ENCODE measurements at regions not wholly inside any gene's neighbourhood (a gene's known extent, or its start where the extent isn't known, plus 50 kb on each side); places are given as distances from the start of the nearest gene placed in this dataset.

GRCh38 chr22:44650806-44651205 lies 51.2 kb upstream of the PRR5 start:
- Histone ChIP-seq H3K36me3 (ENCODE audit: control insufficient read depth in 1 of 2, insufficient read depth in 2 of 2, low read length in 1 of 2) (no peaks in the 10 kb centered on the region), H3K9me3 (ENCODE audit: control insufficient read depth, low read length) (no peaks in the 10 kb centered on the region), H3K4me3 (ENCODE audit: low read length in 2 of 2) (no peak overlapping the region), H3K27me3 (ENCODE audit: control insufficient read depth in 1 of 2, insufficient read depth in 2 of 2, low read length in 1 of 2) (no peaks in the 10 kb centered on the region), H3K4me1 (ENCODE audit: control insufficient read depth in 1 of 2, insufficient read depth in 2 of 2, low read length in 2 of 2) (no peaks in the 10 kb centered on the region), H3K27ac (ENCODE audit: low read depth in 1 of 2, low read length in 2 of 2) (no peak overlapping the region)
- intact Hi-C loops (cut with DNase I): no loop called here
- DNase-seq (no peak), ATAC-seq (ENCODE audit: low FRiP score) (no peak)
- 80 to 83% methylated on average over 2 of the region's 2 CpGs for WGBS, 2 donors

- no peak overlapping the region for H3K4me3 ChIP-seq (ENCODE audit: low read length in 2 of 2)
Measured at GRCh38 chr22:44648821-44649565, 53.0 kb upstream of the PRR5 start.

GRCh38 chr22:44648085-44648820 lies 53.8 kb upstream of the PRR5 start:
- H3K9me3 ChIP-seq (ENCODE audit: control insufficient read depth, low read length): no peaks in the 10 kb centered on the region
- no peaks in the 10 kb centered on the region for H3K27me3 ChIP-seq (ENCODE audit: control insufficient read depth in 1 of 2, insufficient read depth in 2 of 2, low read length in 1 of 2)
- ATAC-seq (ENCODE audit: low FRiP score): peak; percentile 33
- H3K4me3 ChIP-seq (ENCODE audit: low read length in 2 of 2): no peak overlapping the region
- WGBS, 2 donors: 72 to 80% methylated on average over 11 to 12 of the region's 12 CpGs
- peak in 1 of 2 donors; percentile 74 for DNase-seq
- no peaks in the 10 kb centered on the region for H3K4me1 ChIP-seq (ENCODE audit: control insufficient read depth in 1 of 2, insufficient read depth in 2 of 2, low read length in 2 of 2)
- H3K27ac ChIP-seq (ENCODE audit: low read depth in 1 of 2, low read length in 2 of 2): no peak overlapping the region
- intact Hi-C loops (cut with DNase I): no loop called here
- no peaks in the 10 kb centered on the region for H3K36me3 ChIP-seq (ENCODE audit: control insufficient read depth in 1 of 2, insufficient read depth in 2 of 2, low read length in 1 of 2)

More at GRCh38 chr22:44648821-44649565, 53.0 kb upstream of the PRR5 start:
- ATAC-seq (ENCODE audit: low FRiP score) (no peak), DNase-seq (peak in 1 of 2 donors; percentile 69)
- Histone ChIP-seq H3K27me3 (ENCODE audit: control insufficient read depth in 1 of 2, insufficient read depth in 2 of 2, low read length in 1 of 2) (no peaks in the 10 kb centered on the region), H3K27ac (ENCODE audit: low read depth in 1 of 2, low read length in 2 of 2) (no peak overlapping the region), H3K9me3 (ENCODE audit: control insufficient read depth, low read length) (no peaks in the 10 kb centered on the region), H3K36me3 (ENCODE audit: control insufficient read depth in 1 of 2, insufficient read depth in 2 of 2, low read length in 1 of 2) (no peaks in the 10 kb centered on the region), H3K4me1 (ENCODE audit: control insufficient read depth in 1 of 2, insufficient read depth in 2 of 2, low read length in 2 of 2) (no peaks in the 10 kb centered on the region)
- 71 to 81% methylated on average over 20 of the region's 20 CpGs for WGBS, 2 donors
- intact Hi-C loops (cut with DNase I): no loop called here

GRCh38 chr22:44647141-44647540 lies 54.9 kb upstream of the PRR5 start:
- Histone ChIP-seq H3K9me3 (ENCODE audit: control insufficient read depth, low read length) (no peaks in the 10 kb centered on the region), H3K27me3 (ENCODE audit: control insufficient read depth in 1 of 2, insufficient read depth in 2 of 2, low read length in 1 of 2) (no peaks in the 10 kb centered on the region), H3K4me1 (ENCODE audit: control insufficient read depth in 1 of 2, insufficient read depth in 2 of 2, low read length in 2 of 2) (no peaks in the 10 kb centered on the region), H3K4me3 (ENCODE audit: low read length in 2 of 2) (no peak overlapping the region), H3K27ac (ENCODE audit: low read depth in 1 of 2, low read length in 2 of 2) (no peak overlapping the region), H3K36me3 (ENCODE audit: control insufficient read depth in 1 of 2, insufficient read depth in 2 of 2, low read length in 1 of 2) (no peaks in the 10 kb centered on the region)
- no peak for ATAC-seq (ENCODE audit: low FRiP score)
- WGBS, 2 donors: 87% methylated on average over 7 of the region's 7 CpGs
- no peak for DNase-seq
- intact Hi-C loops (cut with DNase I): no loop called here

- DNase-seq (no peak), ATAC-seq (ENCODE audit: low FRiP score) (no peak)
- no peak overlapping the region for H3K27ac ChIP-seq (ENCODE audit: low read depth in 1 of 2, low read length in 2 of 2)
- no peak overlapping the region for H3K4me3 ChIP-seq (ENCODE audit: low read length in 2 of 2)
- H3K27me3 ChIP-seq (ENCODE audit: control insufficient read depth in 1 of 2, insufficient read depth in 2 of 2, low read length in 1 of 2): no peaks in the 10 kb centered on the region
- no peaks in the 10 kb centered on the region for H3K4me1 ChIP-seq (ENCODE audit: control insufficient read depth in 1 of 2, insufficient read depth in 2 of 2, low read length in 2 of 2)
- H3K36me3 ChIP-seq (ENCODE audit: control insufficient read depth in 1 of 2, insufficient read depth in 2 of 2, low read length in 1 of 2): no peaks in the 10 kb centered on the region
- H3K9me3 ChIP-seq (ENCODE audit: control insufficient read depth, low read length): no peaks in the 10 kb centered on the region
- WGBS, 2 donors: 68 to 74% methylated on average over 6 of the region's 6 CpGs
- intact Hi-C loops (cut with DNase I): no loop called here
Measured at GRCh38 chr22:44646668-44647067, 55.3 kb upstream of the PRR5 start.

GRCh38 chr22:44646141-44646540 lies 55.9 kb upstream of the PRR5 start:
- WGBS, 2 donors: 90 to 94% methylated on average over 13 of the region's 13 CpGs

GRCh38 chr22:44645531-44645930 lies 56.5 kb upstream of the PRR5 start:
- ATAC-seq (ENCODE audit: low FRiP score) (no peak), DNase-seq (no peak)
- intact Hi-C loops (cut with DNase I): no loop called here
- Histone ChIP-seq H3K27me3 (ENCODE audit: control insufficient read depth in 1 of 2, insufficient read depth in 2 of 2, low read length in 1 of 2) (no peaks in the 10 kb centered on the region), H3K27ac (ENCODE audit: low read depth in 1 of 2, low read length in 2 of 2) (no peak overlapping the region), H3K36me3 (ENCODE audit: control insufficient read depth in 1 of 2, insufficient read depth in 2 of 2, low read length in 1 of 2) (no peaks in the 10 kb centered on the region), H3K4me3 (ENCODE audit: low read length in 2 of 2) (no peak overlapping the region), H3K9me3 (ENCODE audit: control insufficient read depth, low read length) (no peaks in the 10 kb centered on the region), H3K4me1 (ENCODE audit: control insufficient read depth in 1 of 2, insufficient read depth in 2 of 2, low read length in 2 of 2) (no peaks in the 10 kb centered on the region)
- 63 to 72% methylated on average over 11 of the region's 11 CpGs for WGBS, 2 donors

More at GRCh38 chr22:44646141-44646540, 55.9 kb upstream of the PRR5 start:
- Histone ChIP-seq H3K4me3 (ENCODE audit: low read length in 2 of 2) (no peak overlapping the region), H3K9me3 (ENCODE audit: control insufficient read depth, low read length) (no peaks in the 10 kb centered on the region), H3K36me3 (ENCODE audit: control insufficient read depth in 1 of 2, insufficient read depth in 2 of 2, low read length in 1 of 2) (no peaks in the 10 kb centered on the region), H3K4me1 (ENCODE audit: control insufficient read depth in 1 of 2, insufficient read depth in 2 of 2, low read length in 2 of 2) (no peaks in the 10 kb centered on the region), H3K27ac (ENCODE audit: low read depth in 1 of 2, low read length in 2 of 2) (no peak overlapping the region), H3K27me3 (ENCODE audit: control insufficient read depth in 1 of 2, insufficient read depth in 2 of 2, low read length in 1 of 2) (no peaks in the 10 kb centered on the region)
- DNase-seq (no peak), ATAC-seq (ENCODE audit: low FRiP score) (no peak)
- intact Hi-C loops (cut with DNase I): no loop called here

GRCh38 chr22:44645083-44645482 lies 56.9 kb upstream of the PRR5 start:
- Histone ChIP-seq H3K4me3 (ENCODE audit: low read length in 2 of 2) (no peak overlapping the region), H3K9me3 (ENCODE audit: control insufficient read depth, low read length) (no peaks in the 10 kb centered on the region), H3K4me1 (ENCODE audit: control insufficient read depth in 1 of 2, insufficient read depth in 2 of 2, low read length in 2 of 2) (no peaks in the 10 kb centered on the region), H3K27me3 (ENCODE audit: control insufficient read depth in 1 of 2, insufficient read depth in 2 of 2, low read length in 1 of 2) (no peaks in the 10 kb centered on the region), H3K27ac (ENCODE audit: low read depth in 1 of 2, low read length in 2 of 2) (no peak overlapping the region), H3K36me3 (ENCODE audit: control insufficient read depth in 1 of 2, insufficient read depth in 2 of 2, low read length in 1 of 2) (no peaks in the 10 kb centered on the region)
- intact Hi-C loops (cut with DNase I): no loop called here
- DNase-seq (no peak), ATAC-seq (ENCODE audit: low FRiP score) (no peak)
- WGBS, 2 donors: 24 to 26% methylated on average over 4 of the region's 4 CpGs

Measured in aorta (tissue), 5 donors.